Parathyroid adenoma (tissue), 2 donors: ENCODE measurements at regions not wholly inside any gene's neighbourhood (a gene's known extent, or its start where the extent isn't known, plus 50 kb on each side); places are given as distances from the start of the nearest gene placed in this dataset.

ENCODE experiments used
- H2AFZ ChIP-seq: fragments of 300-600 bp; sonication (generic); one replicate; pipeline ENCODE4 v1.7.0; 2017; ENCODE audit warnings: antibody characterized with exemption, mild to moderate bottlenecking
- H3K27ac ChIP-seq: fragments of 300-600 bp; sonication (generic); one replicate; pipeline ENCODE4 v1.7.0; 2017
- H3K27me3 ChIP-seq: fragments of 300-600 bp; sonication (generic); one replicate; pipeline ENCODE4 v1.7.0; 2017; ENCODE audit warnings: low read length; ENCODE audit not compliant: control insufficient read depth, insufficient read depth
- H3K36me3 ChIP-seq: fragments of 300-600 bp; sonication (generic); one replicate; pipeline ENCODE4 v1.7.0; 2017; ENCODE audit warnings: low read length; ENCODE audit not compliant: control insufficient read depth, insufficient read depth
- H3K4me1 ChIP-seq: fragments of 300-600 bp; sonication (generic); one replicate; pipeline ENCODE4 v1.7.0; 2017; ENCODE audit warnings: control low read depth
- H3K4me2 ChIP-seq: fragments of 300-600 bp; sonication (generic); one replicate; pipeline ENCODE4 v1.7.0; 2017; ENCODE audit warnings: low read length
- H3K4me3 ChIP-seq: fragments of 300-600 bp; sonication (generic); one replicate; pipeline ENCODE4 v1.7.0; 2017; ENCODE audit warnings: low read depth, low read length
- H3K79me2 ChIP-seq: fragments of 300-600 bp; sonication (generic); one replicate; pipeline ENCODE4 v1.7.0; 2017; ENCODE audit warnings: control low read depth
- H3K9ac ChIP-seq: fragments of 300-600 bp; sonication (generic); one replicate; pipeline ENCODE4 v1.7.0; 2017; ENCODE audit warnings: mild to moderate bottlenecking
- H3K9me3 ChIP-seq: fragments of 300-600 bp; sonication (generic); one replicate; pipeline ENCODE4 v1.7.0; 2017; ENCODE audit warnings: low read length; ENCODE audit not compliant: control insufficient read depth
- CTCF ChIP-seq: fragments of 300-600 bp; sonication (generic); IDR thresholded peaks from one replicate; pipeline ENCODE4 v1.7.0; 2017; ENCODE audit warnings: antibody characterized with exemption, mild to moderate bottlenecking
- donor health status: primary hyperparathyroidism.

- Histone ChIP-seq H3K9me3 (no peaks in the 10 kb centered on the region), H3K9ac (no peak overlapping the region), H3K79me2 (no peaks in the 10 kb centered on the region), H3K27ac (no peak overlapping the region), H3K4me2 (no peak overlapping the region), H3K4me1 (no peaks in the 10 kb centered on the region), H2AFZ (no peak overlapping the region), H3K4me3 (no peak overlapping the region), H3K27me3 (no peaks in the 10 kb centered on the region), H3K36me3 (no peaks in the 10 kb centered on the region)
- TF ChIP-seq CTCF, result no peak
Measured at GRCh38 chr7:124590814-124591213, 174.8 kb downstream of the GPR37 start.

GRCh38 chr7:124577256-124577655 is 188.3 kb downstream of the GPR37 start:
- Histone ChIP-seq H3K9ac (no peak overlapping the region), H3K79me2 (no peaks in the 10 kb centered on the region), H3K27ac (no peak overlapping the region), H2AFZ (no peak overlapping the region), H3K4me3 (no peak overlapping the region), H3K4me1 (no peaks in the 10 kb centered on the region), H3K36me3 (no peaks in the 10 kb centered on the region), H3K27me3 (no peaks in the 10 kb centered on the region), H3K9me3 (no peaks in the 10 kb centered on the region), H3K4me2 (no peak overlapping the region)
- TF ChIP-seq CTCF, result no peak

GRCh38 chr7:124575176-124575575 is 190.4 kb downstream of the GPR37 start:
- Histone ChIP-seq H3K27ac (no peak overlapping the region), H3K9me3 (no peaks in the 10 kb centered on the region), H3K36me3 (no peaks in the 10 kb centered on the region), H2AFZ (no peak overlapping the region), H3K9ac (no peak overlapping the region), H3K4me2 (no peak overlapping the region), H3K4me3 (no peak overlapping the region), H3K4me1 (no peaks in the 10 kb centered on the region), H3K79me2 (no peaks in the 10 kb centered on the region), H3K27me3 (no peaks in the 10 kb centered on the region)
- no peak for TF ChIP-seq CTCF

GRCh38 chr7:124570558-124570957 is 195.0 kb downstream of the GPR37 start:
- no peak overlapping the region for H3K9ac ChIP-seq
- no peaks in the 10 kb centered on the region for H3K79me2 ChIP-seq
- no peak overlapping the region for H3K4me2 ChIP-seq
- no peaks in the 10 kb centered on the region for H3K4me1 ChIP-seq
- no peak for TF ChIP-seq CTCF
- H2AFZ ChIP-seq, result no peak overlapping the region
- H3K36me3 ChIP-seq, result no peaks in the 10 kb centered on the region
- no peak overlapping the region for H3K4me3 ChIP-seq
- no peaks in the 10 kb centered on the region for H3K27me3 ChIP-seq
- no peak overlapping the region for H3K27ac ChIP-seq
- H3K9me3 ChIP-seq, result no peaks in the 10 kb centered on the region

GRCh38 chr7:124566583-124566982 is 199.0 kb downstream of the GPR37 start:
- no peaks in the 10 kb centered on the region for H3K9me3 ChIP-seq
- no peak for TF ChIP-seq CTCF
- H3K27me3 ChIP-seq, result no peaks in the 10 kb centered on the region
- no peak overlapping the region for H3K4me2 ChIP-seq
- H3K4me3 ChIP-seq, result no peak overlapping the region
- H3K36me3 ChIP-seq, result no peaks in the 10 kb centered on the region
- H3K27ac ChIP-seq, result no peak overlapping the region
- no peak overlapping the region for H3K9ac ChIP-seq
- H3K79me2 ChIP-seq, result no peaks in the 10 kb centered on the region
- H3K4me1 ChIP-seq, result no peaks in the 10 kb centered on the region
- no peak overlapping the region for H2AFZ ChIP-seq
